WI38 (cell line): ENCODE measurements at regions not wholly inside any gene's neighbourhood (a gene's known extent, or its start where the extent isn't known, plus 50 kb on each side); places are given as distances from the start of the nearest gene placed in this dataset.

Experiments used
- H3K4me3 ChIP-seq: 2 replicates; pipeline ENCODE4 v1.5.1; 2011; ENCODE audit warnings: low read depth, mild to moderate bottlenecking, control low read depth, low read length
- TF ChIP-seq, protein P1 (sequence below): IDR thresholded peaks from 2 replicates; pipeline ENCODE4 v1.5.1; 2012; ENCODE audit warnings: low read depth, mild to moderate bottlenecking, control low read depth, low read length

DNA sequence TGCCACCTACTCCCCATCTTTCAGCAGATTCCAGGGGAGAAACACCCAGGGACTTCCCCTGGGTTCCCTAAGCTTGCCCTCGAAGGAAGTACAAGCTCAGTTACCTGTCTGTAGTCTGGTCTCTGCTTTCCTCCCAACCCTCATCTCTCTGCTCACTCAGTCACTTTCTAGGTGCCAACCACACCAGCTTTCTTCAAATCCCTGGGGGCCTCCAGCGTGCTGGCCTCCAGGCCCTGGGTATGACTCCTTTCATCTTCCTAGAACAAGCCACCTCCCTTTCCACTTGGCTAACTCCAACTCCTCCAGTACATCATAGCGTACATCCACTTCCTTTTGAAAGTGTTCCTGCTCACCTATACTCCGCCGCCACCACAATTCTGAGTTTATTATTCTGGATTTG, 222.6 kb downstream of the SNX18 start:
- H3K4me3 ChIP-seq = no peak overlapping the region
- TF ChIP-seq, protein P1, sequence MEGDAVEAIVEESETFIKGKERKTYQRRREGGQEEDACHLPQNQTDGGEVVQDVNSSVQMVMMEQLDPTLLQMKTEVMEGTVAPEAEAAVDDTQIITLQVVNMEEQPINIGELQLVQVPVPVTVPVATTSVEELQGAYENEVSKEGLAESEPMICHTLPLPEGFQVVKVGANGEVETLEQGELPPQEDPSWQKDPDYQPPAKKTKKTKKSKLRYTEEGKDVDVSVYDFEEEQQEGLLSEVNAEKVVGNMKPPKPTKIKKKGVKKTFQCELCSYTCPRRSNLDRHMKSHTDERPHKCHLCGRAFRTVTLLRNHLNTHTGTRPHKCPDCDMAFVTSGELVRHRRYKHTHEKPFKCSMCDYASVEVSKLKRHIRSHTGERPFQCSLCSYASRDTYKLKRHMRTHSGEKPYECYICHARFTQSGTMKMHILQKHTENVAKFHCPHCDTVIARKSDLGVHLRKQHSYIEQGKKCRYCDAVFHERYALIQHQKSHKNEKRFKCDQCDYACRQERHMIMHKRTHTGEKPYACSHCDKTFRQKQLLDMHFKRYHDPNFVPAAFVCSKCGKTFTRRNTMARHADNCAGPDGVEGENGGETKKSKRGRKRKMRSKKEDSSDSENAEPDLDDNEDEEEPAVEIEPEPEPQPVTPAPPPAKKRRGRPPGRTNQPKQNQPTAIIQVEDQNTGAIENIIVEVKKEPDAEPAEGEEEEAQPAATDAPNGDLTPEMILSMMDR = no peak

DNA sequence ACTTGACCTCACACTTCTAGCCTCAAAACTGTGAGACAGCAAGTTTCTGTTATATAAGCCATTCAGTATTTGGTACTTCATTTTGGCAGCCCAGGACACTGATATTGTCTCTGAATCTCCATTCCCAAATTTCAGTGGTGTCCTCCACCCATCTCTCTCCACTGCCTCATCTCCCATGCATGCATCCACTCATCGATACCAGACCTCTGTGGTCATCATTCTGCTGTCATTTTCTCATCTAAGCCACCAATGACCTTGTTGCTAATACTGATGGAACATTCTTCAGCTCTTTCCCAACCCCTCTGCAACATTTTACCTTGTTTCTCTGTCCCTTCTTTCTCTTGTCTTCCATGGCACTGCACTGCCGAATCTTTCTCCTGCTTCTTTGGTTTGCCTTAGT, 221.8 kb downstream of the SNX18 start:
- TF ChIP-seq, protein P1 = no peak
- no peak overlapping the region for H3K4me3 ChIP-seq

DNA sequence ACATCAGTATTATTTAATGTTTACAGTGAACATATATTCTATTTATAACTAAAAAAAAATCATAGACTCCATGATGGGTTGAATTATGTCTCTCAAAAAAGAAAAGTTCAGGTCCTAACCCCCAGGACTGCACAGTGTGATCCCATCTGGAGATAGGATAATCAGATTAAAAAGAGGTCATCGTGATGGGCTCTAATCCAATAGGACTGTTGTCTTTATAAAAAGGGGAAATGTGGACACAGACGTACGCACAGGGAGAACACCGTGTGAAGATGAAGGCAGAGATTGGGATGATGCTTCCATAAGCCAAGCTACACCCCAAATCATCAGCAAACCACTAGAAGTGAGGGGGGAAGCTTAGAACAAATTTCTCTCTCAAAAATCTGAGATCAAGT, 221.4 kb downstream of the SNX18 start:
- no peak overlapping the region for H3K4me3 ChIP-seq
- TF ChIP-seq, protein P1 = no peak

DNA sequence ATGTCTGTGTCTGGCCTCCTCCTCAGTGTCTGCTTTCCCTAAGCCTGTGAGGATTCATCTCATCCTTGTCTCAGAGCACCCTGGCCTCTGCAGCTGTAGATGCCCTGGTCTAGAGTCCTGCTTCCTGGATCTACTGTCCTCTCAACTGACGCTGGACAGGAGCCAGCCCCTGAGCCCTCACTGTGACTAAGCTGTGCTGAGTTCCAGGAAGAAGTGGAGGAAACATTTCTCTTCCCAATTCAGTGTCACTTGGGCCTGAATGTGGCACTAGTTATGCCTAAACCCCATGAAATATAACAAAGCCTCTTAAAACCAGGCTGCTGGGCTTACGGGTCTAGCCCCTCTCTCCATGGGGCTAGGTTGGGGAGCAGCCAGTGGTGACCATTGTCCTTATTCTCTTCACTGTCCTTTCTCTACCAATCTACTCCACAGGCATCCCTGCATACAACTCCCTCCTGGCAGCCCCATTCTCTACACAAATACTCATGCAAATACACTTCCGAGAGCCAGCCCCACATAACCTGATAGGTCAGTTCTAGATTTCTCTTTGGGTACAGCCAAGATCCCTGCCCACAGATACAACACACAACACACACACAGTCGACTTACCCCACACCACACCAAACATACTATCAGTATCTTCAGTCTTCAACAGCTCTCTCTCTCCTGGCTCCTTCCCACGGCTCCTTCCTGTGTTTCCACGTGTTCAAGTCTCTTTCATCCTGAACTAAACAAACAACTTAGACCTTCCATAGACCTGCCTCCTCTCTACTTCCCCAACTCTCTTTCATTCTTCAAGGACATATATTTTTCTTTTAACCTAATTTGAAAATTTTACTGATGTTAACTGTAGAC, 220.8 kb downstream of the SNX18 start:
- peak overlapping the region; percentile 28 for H3K4me3 ChIP-seq
- TF ChIP-seq, protein P1 = no peak

DNA sequence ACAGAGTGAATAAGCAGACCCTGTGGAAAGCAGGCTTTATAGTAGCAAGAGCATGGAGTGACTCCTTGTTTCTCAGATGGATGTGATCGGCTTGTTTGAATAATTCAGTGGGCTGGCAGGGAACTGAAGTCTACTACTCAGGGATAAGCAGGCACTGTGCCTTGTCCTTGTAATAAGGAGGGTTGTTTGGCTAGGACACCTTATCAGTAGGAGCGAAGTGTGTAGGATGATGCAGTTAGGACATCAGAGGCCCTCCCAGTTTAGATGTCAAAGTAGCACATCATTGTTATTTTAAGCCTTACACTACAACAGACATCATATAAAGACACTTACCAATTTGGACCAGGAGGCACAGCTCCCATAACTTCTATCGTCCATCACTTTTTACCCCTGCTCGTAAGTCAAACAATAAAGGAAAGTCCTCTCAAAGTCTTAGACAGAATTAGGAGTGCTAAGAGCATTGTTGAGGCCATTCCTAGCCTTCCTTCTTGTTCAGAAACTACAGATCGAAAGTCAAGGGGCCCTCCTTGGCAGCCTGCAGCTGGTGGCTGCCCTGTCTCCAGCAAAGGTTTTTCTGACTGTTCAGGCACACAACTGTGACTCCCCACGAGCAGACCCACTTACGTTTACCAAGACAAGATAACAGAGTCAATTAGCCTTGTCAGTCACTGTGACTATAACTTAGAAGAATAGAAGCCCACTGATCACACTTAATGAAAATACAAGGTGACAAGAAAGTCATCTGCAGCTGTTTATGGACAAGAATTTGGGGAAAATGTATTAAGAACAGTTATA, 218.6 kb downstream of the SNX18 start:
- H3K4me3 ChIP-seq = no peak overlapping the region
- TF ChIP-seq, protein P1 = no peak

DNA sequence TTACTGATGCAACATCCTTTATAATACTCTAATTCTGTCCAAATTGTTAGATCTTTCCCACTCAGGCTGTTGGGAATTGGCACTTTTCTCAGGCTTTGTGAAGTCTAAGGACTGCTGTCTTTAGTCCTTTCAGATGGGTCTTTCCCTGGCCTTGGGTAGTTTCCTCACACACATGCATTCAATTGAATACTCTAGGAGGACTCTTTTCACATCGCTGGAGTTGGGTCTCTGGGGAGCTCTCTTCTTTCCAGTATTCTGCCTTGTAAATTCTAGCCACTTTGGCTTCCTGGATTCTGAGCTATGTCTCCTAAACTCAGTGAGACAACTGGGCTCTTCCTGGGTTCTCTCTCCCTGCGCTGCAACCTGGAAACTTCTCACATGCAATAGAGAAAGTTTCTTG, 215.5 kb downstream of the SNX18 start:
- TF ChIP-seq, protein P1 = no peak
- H3K4me3 ChIP-seq = no peak overlapping the region

DNA sequence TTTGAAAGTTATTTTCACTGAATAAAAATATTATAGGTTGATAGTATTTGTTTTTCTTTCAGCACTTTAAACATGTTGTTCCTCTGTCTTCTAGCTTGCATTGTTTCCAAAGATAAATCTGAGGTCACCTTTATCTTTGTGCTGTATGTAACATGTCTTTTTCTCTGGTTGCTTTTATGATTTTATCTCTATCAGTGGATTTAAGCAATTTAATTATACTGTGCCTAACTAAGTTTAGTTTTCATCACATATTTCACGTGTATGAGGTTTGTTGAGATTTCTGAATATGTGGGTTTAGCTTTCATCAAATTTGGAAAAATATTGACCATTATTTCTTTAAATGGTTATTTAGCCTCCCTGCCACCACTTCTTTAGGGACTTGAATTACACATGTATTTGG, 214.5 kb downstream of the SNX18 start:
- TF ChIP-seq, protein P1 = no peak
- H3K4me3 ChIP-seq = no peak overlapping the region
